Natural killer cell (primary cell): ENCODE measurements at regions not wholly inside any gene's neighbourhood (a gene's known extent, or its start where the extent isn't known, plus 50 kb on each side); places are given as distances from the start of the nearest gene placed in this dataset.

Source experiments
- ATAC-seq, 3 donors: fragments of 150-1000 bp in 2 of 3; fragments of 200-7000 bp in 1 of 3; cut with Tn5 transposase; 1 replicate in 1 of 3; 2 replicates in 2 of 3; pipeline ENCODE4 v1.10.0; 2021; ENCODE audit warnings: mild to moderate bottlenecking in 2 of 3, moderate library complexity in 2 of 3
- DNase-seq, 2 donors: peaks; one replicate each; pipeline versions ENCODE4 v3.0.0 to v3.0.0-alpha.2; 2013 to 2021; ENCODE audit warnings: mixed read lengths in 1 of 2
- H3K27ac ChIP-seq: one replicate; pipeline ENCODE4 v1.5.1; 2013; ENCODE audit warnings: mild to moderate bottlenecking, low read length
- H3K27me3 ChIP-seq: one replicate; pipeline ENCODE4 v1.6.1; 2013; ENCODE audit warnings: low read length; ENCODE audit not compliant: control insufficient read depth, insufficient read depth
- H3K36me3 ChIP-seq: one replicate; pipeline ENCODE4 v1.6.1; 2013; ENCODE audit warnings: low read length; ENCODE audit not compliant: control insufficient read depth, insufficient read depth
- H3K4me1 ChIP-seq: one replicate; pipeline ENCODE4 v1.6.1; 2013; ENCODE audit warnings: low read length; ENCODE audit not compliant: control insufficient read depth, insufficient read depth
- H3K4me3 ChIP-seq: one replicate; pipeline ENCODE4 v1.5.1; 2013; ENCODE audit warnings: low read length
- H3K9me3 ChIP-seq: one replicate; pipeline ENCODE4 v1.6.1; 2013; ENCODE audit warnings: low read length; ENCODE audit not compliant: control insufficient read depth, insufficient read depth
- H3K27ac Mint-ChIP-seq, 2 donors: one replicate each; pipeline ENCODE4 v1.8.0; 2022; ENCODE audit warnings: mild to moderate bottlenecking in 2 of 2, mixed read lengths in 2 of 2, moderate library complexity in 1 of 2
- H3K27me3 Mint-ChIP-seq, 2 donors: one replicate each; pipeline ENCODE4 v1.8.0; 2022; ENCODE audit warnings: low read depth in 2 of 2, mixed read lengths in 2 of 2
- H3K36me3 Mint-ChIP-seq: one replicate; pipeline ENCODE4 v1.8.0; 2022; ENCODE audit warnings: mixed read lengths
- H3K4me1 Mint-ChIP-seq, 2 donors: one replicate each; pipeline ENCODE4 v1.8.0; 2022; ENCODE audit warnings: mixed read lengths in 2 of 2
- H3K4me3 Mint-ChIP-seq: one replicate; pipeline ENCODE4 v1.8.0; 2022; ENCODE audit warnings: mild to moderate bottlenecking, moderate library complexity, mixed read lengths
- H3K9me3 Mint-ChIP-seq, 2 donors: one replicate each; pipeline ENCODE4 v1.8.0; 2022; ENCODE audit warnings: mixed read lengths in 2 of 2
- CTCF ChIP-seq: fragments of 200-600 bp; IDR thresholded peaks from one replicate; pipeline ENCODE4 v1.8.0; 2022; ENCODE audit warnings: antibody characterized with exemption
- WGBS: methylation state at CpG from one replicate; pipeline ENCODE4 v1.1.7; 2013; ENCODE audit warnings: missing lambda C conversion rate; ENCODE audit not compliant: insufficient coverage; 5-methylcytosine and 5-hydroxymethylcytosine counted together
- intact Hi-C: fragments of 100-400 bp; cut with micrococcal nuclease; formaldehyde crosslinking; loops from one replicate; pipeline ENCODE4 v1.14.2; 2022

GRCh38 chr10:128440513-128441160 lies 314.4 kb upstream of the MKI67 start:
- no peaks in the 10 kb centered on the region for H3K27me3 ChIP-seq
- H3K36me3 ChIP-seq, result no peaks in the 10 kb centered on the region
- Mint-ChIP-seq H3K36me3 (no peaks in the 10 kb centered on the region), H3K9me3 (no peaks in the 10 kb centered on the region), H3K4me1 (no peaks in the 10 kb centered on the region), H3K4me3 (no peak overlapping the region), H3K27ac (no peak overlapping the region), H3K27me3 (peaks cover 14 to 15% of the 10 kb centered on the region in 2 donors)
- no peaks in the 10 kb centered on the region for H3K9me3 ChIP-seq
- DNase-seq (no peak), ATAC-seq (no peak)
- no peak overlapping the region for H3K4me3 ChIP-seq
- TF ChIP-seq CTCF, result no peak
- 71% methylated on average over 10 of the region's 11 CpGs for WGBS
- no peak overlapping the region for H3K27ac ChIP-seq
- intact Hi-C loops, result no loop called here
- no peaks in the 10 kb centered on the region for H3K4me1 ChIP-seq

- Histone ChIP-seq H3K4me1 (no peaks in the 10 kb centered on the region), H3K36me3 (no peaks in the 10 kb centered on the region), H3K27me3 (no peaks in the 10 kb centered on the region), H3K9me3 (no peaks in the 10 kb centered on the region), H3K4me3 (no peak overlapping the region), H3K27ac (no peak overlapping the region)
- Mint-ChIP-seq H3K4me3 (no peak overlapping the region), H3K27me3 (peaks cover 7 to 21% of the 10 kb centered on the region in 2 donors), H3K4me1 (no peaks in the 10 kb centered on the region), H3K9me3 (no peaks in the 10 kb centered on the region), H3K36me3 (no peaks in the 10 kb centered on the region), H3K27ac (no peak overlapping the region)
- intact Hi-C loops, result no loop called here
- no CpG with 5 or more reads among the region's 3 CpGs for WGBS
- ATAC-seq, result no peak
- no peak for TF ChIP-seq CTCF
- DNase-seq, result no peak
These were observed 317.8 kb upstream of the MKI67 start for GRCh38 chr10:128443925-128444518.

GRCh38 chr10:128448796-128449195 lies 322.6 kb upstream of the MKI67 start:
- ATAC-seq (no peak), DNase-seq (no peak)
- no peaks in the 10 kb centered on the region for H3K4me1 ChIP-seq
- no peaks in the 10 kb centered on the region for H3K27me3 ChIP-seq
- Mint-ChIP-seq H3K27me3 (peaks cover 0 to 14% of the 10 kb centered on the region in 2 donors), H3K36me3 (no peaks in the 10 kb centered on the region), H3K4me1 (no peaks in the 10 kb centered on the region), H3K27ac (no peak overlapping the region), H3K4me3 (no peak overlapping the region), H3K9me3 (no peaks in the 10 kb centered on the region)
- no peak overlapping the region for H3K4me3 ChIP-seq
- no peak for TF ChIP-seq CTCF
- WGBS, result 89% methylated on average over 4 of the region's 5 CpGs
- H3K27ac ChIP-seq, result no peak overlapping the region
- intact Hi-C loops, result no loop called here
- no peaks in the 10 kb centered on the region for H3K36me3 ChIP-seq
- no peaks in the 10 kb centered on the region for H3K9me3 ChIP-seq

DNA sequence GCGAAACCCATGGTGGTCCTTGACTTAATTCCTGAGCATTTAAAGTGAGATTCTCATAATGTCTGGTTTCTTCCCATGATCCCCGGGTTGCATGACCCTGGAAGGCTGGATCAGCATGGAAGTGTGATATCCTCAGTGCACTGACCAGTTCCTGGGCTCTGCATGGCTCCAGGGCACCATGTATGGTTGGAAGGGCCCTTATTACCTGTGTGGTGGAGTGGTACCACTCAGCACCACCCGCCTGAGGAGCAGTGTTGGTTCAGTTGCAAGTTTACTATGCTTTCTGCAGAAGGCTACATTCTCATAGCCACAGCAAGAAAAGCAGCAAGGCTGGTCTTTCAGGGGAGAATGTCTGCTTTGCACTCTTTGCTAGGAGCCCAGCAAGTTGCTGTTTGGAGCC lies 325.7 kb upstream of the MKI67 start:
- Mint-ChIP-seq H3K36me3 (no peaks in the 10 kb centered on the region), H3K27ac (no peak overlapping the region), H3K27me3 (peaks cover 0 to 12% of the 10 kb centered on the region in 2 donors), H3K9me3 (no peaks in the 10 kb centered on the region), H3K4me1 (no peaks in the 10 kb centered on the region), H3K4me3 (no peak overlapping the region)
- 87% methylated on average over 3 of the region's 3 CpGs for WGBS
- intact Hi-C loops, result no loop called here
- H3K4me1 ChIP-seq, result no peaks in the 10 kb centered on the region
- no peaks in the 10 kb centered on the region for H3K27me3 ChIP-seq
- H3K27ac ChIP-seq, result no peak overlapping the region
- H3K36me3 ChIP-seq, result no peaks in the 10 kb centered on the region
- no peaks in the 10 kb centered on the region for H3K9me3 ChIP-seq
- no peak for TF ChIP-seq CTCF
- DNase-seq, result no peak
- ATAC-seq, result no peak
- H3K4me3 ChIP-seq, result no peak overlapping the region
